ENCODE measurements at regions not wholly inside any gene's neighbourhood (a gene's known extent, or its start where the extent isn't known, plus 50 kb on each side); places are given as distances from the start of the nearest gene placed in this dataset.

GRCh38 chr7:131896165-131896863 is 339.9 kb upstream of the PODXL start:
- no peak for DNase-seq

GRCh38 chr7:131895541-131896164 is 339.2 kb upstream of the PODXL start:
- DNase-seq = no peak

- DNase-seq = no peak
These were observed 337.4 kb upstream of the PODXL start for GRCh38 chr7:131893631-131894340.

GRCh38 chr7:131890176-131890575 is 333.7 kb upstream of the PODXL start:
- no peak for DNase-seq

GRCh38 chr7:131889572-131890150 is 333.2 kb upstream of the PODXL start:
- no peak for DNase-seq

GRCh38 chr7:131883769-131884168 is 327.3 kb upstream of the PODXL start:
- no peak for DNase-seq

GRCh38 chr7:131883196-131883595 is 326.8 kb upstream of the PODXL start:
- DNase-seq = no peak

- DNase-seq = no peak
These were observed 325.9 kb upstream of the PODXL start for GRCh38 chr7:131882321-131882720.

GRCh38 chr7:131880078-131880477 is 323.6 kb upstream of the PODXL start:
- no peak for DNase-seq

- DNase-seq = no peak
These were observed 323.0 kb upstream of the PODXL start for GRCh38 chr7:131879424-131879823.

GRCh38 chr7:131878777-131879176 is 322.3 kb upstream of the PODXL start:
- no peak for DNase-seq

- DNase-seq = no peak
These were observed 317.2 kb upstream of the PODXL start for GRCh38 chr7:131873581-131873980.

GRCh38 chr7:131869986-131870385 is 313.6 kb upstream of the PODXL start:
- DNase-seq = no peak

GRCh38 chr7:131869169-131869844 is 312.9 kb upstream of the PODXL start:
- DNase-seq = no peak

GRCh38 chr7:131867461-131867860 is 311.0 kb upstream of the PODXL start:
- DNase-seq = no peak

GRCh38 chr7:131865911-131866310 is 309.5 kb upstream of the PODXL start:
- no peak for DNase-seq

GRCh38 chr7:131861620-131862346 is 305.4 kb upstream of the PODXL start:
- DNase-seq = no peak

- DNase-seq = peak; percentile 16 to 18
These were observed 302.9 kb upstream of the PODXL start for GRCh38 chr7:131859147-131859821.

- DNase-seq = no peak
These were observed 302.2 kb upstream of the PODXL start for GRCh38 chr7:131858611-131859010.

- DNase-seq = no peak
These were observed 293.0 kb upstream of the PODXL start for GRCh38 chr7:131849472-131849871.

GRCh38 chr7:131848033-131848432 is 291.6 kb upstream of the PODXL start:
- no peak for DNase-seq

Data from CD4-positive, alpha-beta T cell treated with Interleukin-1 beta for 1 hour (primary cell).